Liver (tissue), 8 donors: ENCODE measurements at regions not wholly inside any gene's neighbourhood (a gene's known extent, or its start where the extent isn't known, plus 50 kb on each side); places are given as distances from the start of the nearest gene placed in this dataset.

ENCODE experiments used
- DNase-seq: peaks from one replicate; pipeline ENCODE4 v3.0.0-alpha.2; 2017; ENCODE audit warnings: low spot score
- H3K27ac ChIP-seq, 2 donors: one replicate each; pipeline ENCODE4 v1.7.0; 2013; ENCODE audit warnings: inconsistent platforms in 2 of 2, low read length in 2 of 2, control low read depth in 1 of 2, low read depth in 1 of 2, mild to moderate bottlenecking in 1 of 2
- H3K27me3 ChIP-seq, 4 donors: one replicate each; pipeline versions ENCODE4 v1.6.1 to v1.7.0; 2013; ENCODE audit warnings: low read length in 3 of 4, inconsistent platforms in 1 of 4, mild to moderate bottlenecking in 1 of 4, moderate library complexity in 1 of 4; ENCODE audit not compliant: control insufficient read depth in 4 of 4, insufficient read depth in 4 of 4
- H3K36me3 ChIP-seq, 4 donors: one replicate each; pipeline versions ENCODE4 v1.6.1 to v1.7.0; 2013; ENCODE audit warnings: low read length in 3 of 4, mild to moderate bottlenecking in 3 of 4, low read depth in 1 of 4, moderate library complexity in 1 of 4; ENCODE audit not compliant: control insufficient read depth in 4 of 4, insufficient read depth in 3 of 4
- H3K4me1 ChIP-seq, 4 donors: one replicate each; pipeline versions ENCODE4 v1.6.1 to v1.7.0; 2013; ENCODE audit warnings: low read length in 3 of 4, mild to moderate bottlenecking in 3 of 4, moderate library complexity in 1 of 4; ENCODE audit not compliant: control insufficient read depth in 4 of 4, insufficient read depth in 4 of 4
- H3K4me3 ChIP-seq, 3 donors: one replicate each; pipeline versions ENCODE4 v1.6.1 to v1.7.0; 2013; ENCODE audit warnings: low read length in 3 of 3, control low read depth in 1 of 3, low read depth in 1 of 3, mild to moderate bottlenecking in 1 of 3
- H3K9ac ChIP-seq, 2 donors: one replicate each; pipeline ENCODE4 v1.7.0; 2013; ENCODE audit warnings: low read length in 2 of 2, mild to moderate bottlenecking in 2 of 2, moderate library complexity in 2 of 2, control low read depth in 1 of 2, low read depth in 1 of 2
- H3K9me3 ChIP-seq, 4 donors: one replicate each; pipeline versions ENCODE4 v1.6.1 to v1.7.0; 2013; ENCODE audit warnings: low read length in 3 of 4; ENCODE audit not compliant: control insufficient read depth in 4 of 4
- EGR1 ChIP-seq, 2 donors: IDR thresholded peaks; 2 replicates each; pipeline ENCODE4 v1.6.1; 2016 to 2018; ENCODE audit warnings: antibody characterized with exemption in 2 of 2, low read depth in 2 of 2
- FOXA1 ChIP-seq: IDR thresholded peaks from 2 replicates; pipeline ENCODE4 v1.6.1; 2016; ENCODE audit warnings: antibody characterized with exemption
- FOXA2 ChIP-seq: IDR thresholded peaks from 2 replicates; pipeline ENCODE4 v1.6.1; 2016; ENCODE audit warnings: antibody characterized with exemption
- GABPA ChIP-seq, 2 donors: IDR thresholded peaks in 1 of 2; conservative IDR thresholded peaks in 1 of 2; 2 replicates each; pipeline ENCODE4 v1.6.1; 2016; ENCODE audit warnings: antibody characterized with exemption in 2 of 2, mild to moderate bottlenecking in 1 of 2, moderate library complexity in 1 of 2
- HNF4A ChIP-seq, 2 donors: conservative IDR thresholded peaks; 2 replicates each; pipeline ENCODE4 v1.6.1; 2016; ENCODE audit warnings: antibody characterized with exemption in 2 of 2, mild to moderate bottlenecking in 2 of 2
- HNF4G ChIP-seq: IDR thresholded peaks from 2 replicates; pipeline ENCODE4 v1.6.1; 2016; ENCODE audit warnings: antibody characterized with exemption
- JUND ChIP-seq, 2 donors: IDR thresholded peaks; 2 replicates each; pipeline ENCODE4 v1.6.1; 2016; ENCODE audit warnings: antibody characterized with exemption in 2 of 2
- NR2F2 ChIP-seq: IDR thresholded peaks from 2 replicates; pipeline ENCODE4 v1.6.1; 2016; ENCODE audit warnings: antibody characterized with exemption
- RAD21 ChIP-seq, 2 donors: IDR thresholded peaks; 2 replicates each; pipeline ENCODE4 v1.6.1; 2016; ENCODE audit warnings: antibody characterized with exemption in 2 of 2, mild to moderate bottlenecking in 2 of 2
- RXRA ChIP-seq, 2 donors: IDR thresholded peaks; 2 replicates each; pipeline ENCODE4 v1.6.1; 2017 to 2018; ENCODE audit warnings: antibody characterized with exemption in 2 of 2, mild to moderate bottlenecking in 1 of 2
- SP1 ChIP-seq: IDR thresholded peaks from 2 replicates; pipeline ENCODE4 v1.6.1; 2018; ENCODE audit warnings: antibody characterized with exemption, mild to moderate bottlenecking
- TAF1 ChIP-seq: conservative IDR thresholded peaks from 2 replicates; pipeline ENCODE4 v1.6.1; 2016; ENCODE audit warnings: antibody characterized with exemption, mild to moderate bottlenecking
- YY1 ChIP-seq: IDR thresholded peaks from 2 replicates; pipeline ENCODE4 v1.6.1; 2016; ENCODE audit warnings: antibody characterized with exemption, mild to moderate bottlenecking
- WGBS: extraction: QIAGEN DNeasy Blood & Tissue Kit; methylation state at CpG from one replicate; pipeline ENCODE4 v1.1.7; 2013; 5-methylcytosine and 5-hydroxymethylcytosine counted together
- TF ChIP-seq, protein P1 (sequence below): IDR thresholded peaks from 2 replicates; pipeline ENCODE4 v1.6.1; 2016; ENCODE audit warnings: antibody characterized with exemption
- TF ChIP-seq, protein P2 (sequence below): fragments of 150-350 bp; IDR thresholded peaks from 2 replicates; pipeline ENCODE4 v1.5.1; 2017; ENCODE audit warnings: improper control_type of control experiment, low read depth, low read length; ENCODE audit not compliant: missing input control
- TF ChIP-seq, protein P3 (sequence below): IDR thresholded peaks from 2 replicates; pipeline ENCODE4 v1.6.1; 2016; ENCODE audit warnings: antibody characterized with exemption
- TF ChIP-seq, protein P4 (sequence below): IDR thresholded peaks from 2 replicates; pipeline ENCODE4 v1.6.1; 2016; ENCODE audit warnings: antibody characterized with exemption
- TF ChIP-seq, protein P5 (sequence below): IDR thresholded peaks from 2 replicates; pipeline ENCODE4 v1.6.1; 2016; ENCODE audit warnings: antibody characterized with exemption, mild to moderate bottlenecking
- donor health status: healthy.
- donor health status: healthy.
- donor health status: healthy.
- donor health status: healthy.
- donor health status: healthy.

DNA sequence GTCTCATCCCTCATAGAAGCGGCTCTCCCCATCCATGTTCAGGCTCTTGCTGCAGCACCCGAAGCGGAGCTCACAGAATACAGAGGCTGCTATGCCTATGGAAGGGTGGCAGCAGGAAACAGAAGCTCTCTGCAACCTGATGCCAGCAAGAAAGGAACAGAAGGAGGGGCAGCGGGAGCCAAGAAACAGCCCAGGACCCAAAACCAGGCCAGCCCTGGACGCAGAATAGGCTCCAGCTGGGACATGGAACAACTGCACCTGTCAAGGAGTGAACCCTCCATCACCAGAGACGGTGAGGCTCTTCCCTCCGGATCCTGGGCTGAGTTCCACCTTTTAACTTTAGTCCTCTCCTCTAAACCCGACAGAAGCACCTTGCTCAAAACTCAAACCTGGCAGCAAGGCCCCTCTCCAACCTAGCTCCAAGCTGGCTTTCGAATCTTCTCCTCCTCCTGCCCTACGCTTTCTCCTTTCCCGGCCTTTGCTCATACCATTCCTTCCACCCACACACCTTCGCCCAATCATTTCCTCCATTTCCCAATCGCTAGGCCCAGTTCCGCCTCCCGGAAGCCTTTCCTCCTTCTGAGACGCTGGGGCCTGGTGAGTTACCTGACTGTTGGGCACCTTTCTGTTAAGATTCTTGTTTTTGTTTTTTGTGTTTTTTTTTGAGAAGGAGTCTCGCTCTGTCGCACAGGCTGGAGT is 122.8 kb upstream of the ZNF92 start (continued):
- TF ChIP-seq NR2F2, result no peak

DNA sequence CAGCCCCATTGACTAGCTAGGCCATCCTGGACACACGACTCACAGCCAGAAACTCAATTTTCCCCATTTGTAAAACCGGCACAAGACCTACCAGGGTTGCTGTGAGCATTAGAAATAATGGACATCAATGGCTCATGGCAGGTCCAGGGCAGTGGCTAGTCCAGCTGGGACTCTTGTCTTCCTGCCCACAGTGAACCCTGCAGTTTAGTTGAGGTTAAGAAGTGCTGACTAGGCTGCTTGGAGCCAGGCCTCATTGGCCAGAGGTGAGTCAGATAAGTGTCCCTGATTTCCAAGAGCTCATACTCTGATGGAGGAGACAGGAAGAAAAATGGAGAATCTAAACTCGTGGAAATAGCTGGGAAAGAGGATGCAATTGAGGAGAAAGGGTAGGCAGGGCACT is 123.4 kb upstream of the ZNF92 start:
- 85% methylated on average over 3 of the region's 3 CpGs for WGBS

More for the DNA sequence above, 123.4 kb upstream of the ZNF92 start:
- Histone ChIP-seq H3K36me3 (no peaks in the 10 kb centered on the region), H3K27ac (no peak overlapping the region), H3K4me3 (no peak overlapping the region), H3K27me3 (no peaks in the 10 kb centered on the region), H3K4me1 (peaks cover 0 to 9% (median 3%) of the 10 kb centered on the region in 4 donors), H3K9me3 (no peaks in the 10 kb centered on the region), H3K9ac (no peak overlapping the region)
- no peak for TF ChIP-seq RXRA (IDR thresholded peaks at IDR 0.05)
- no peak for TF ChIP-seq EGR1 (IDR thresholded peaks at IDR 0.05; ENCODE audit: low read depth in 2 of 2)
- TF ChIP-seq RAD21 (IDR thresholded peaks at IDR 0.05), result no peak
- no peak for TF ChIP-seq JUND (IDR thresholded peaks at IDR 0.05)
- no peak for TF ChIP-seq YY1
- TF ChIP-seq, protein P1, sequence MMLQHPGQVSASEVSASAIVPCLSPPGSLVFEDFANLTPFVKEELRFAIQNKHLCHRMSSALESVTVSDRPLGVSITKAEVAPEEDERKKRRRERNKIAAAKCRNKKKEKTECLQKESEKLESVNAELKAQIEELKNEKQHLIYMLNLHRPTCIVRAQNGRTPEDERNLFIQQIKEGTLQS, result no peak
- TF ChIP-seq, protein P2, sequence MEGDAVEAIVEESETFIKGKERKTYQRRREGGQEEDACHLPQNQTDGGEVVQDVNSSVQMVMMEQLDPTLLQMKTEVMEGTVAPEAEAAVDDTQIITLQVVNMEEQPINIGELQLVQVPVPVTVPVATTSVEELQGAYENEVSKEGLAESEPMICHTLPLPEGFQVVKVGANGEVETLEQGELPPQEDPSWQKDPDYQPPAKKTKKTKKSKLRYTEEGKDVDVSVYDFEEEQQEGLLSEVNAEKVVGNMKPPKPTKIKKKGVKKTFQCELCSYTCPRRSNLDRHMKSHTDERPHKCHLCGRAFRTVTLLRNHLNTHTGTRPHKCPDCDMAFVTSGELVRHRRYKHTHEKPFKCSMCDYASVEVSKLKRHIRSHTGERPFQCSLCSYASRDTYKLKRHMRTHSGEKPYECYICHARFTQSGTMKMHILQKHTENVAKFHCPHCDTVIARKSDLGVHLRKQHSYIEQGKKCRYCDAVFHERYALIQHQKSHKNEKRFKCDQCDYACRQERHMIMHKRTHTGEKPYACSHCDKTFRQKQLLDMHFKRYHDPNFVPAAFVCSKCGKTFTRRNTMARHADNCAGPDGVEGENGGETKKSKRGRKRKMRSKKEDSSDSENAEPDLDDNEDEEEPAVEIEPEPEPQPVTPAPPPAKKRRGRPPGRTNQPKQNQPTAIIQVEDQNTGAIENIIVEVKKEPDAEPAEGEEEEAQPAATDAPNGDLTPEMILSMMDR, result no peak
- TF ChIP-seq SP1, result no peak
- no peak for TF ChIP-seq TAF1
- TF ChIP-seq FOXA1, result no peak
- no peak for TF ChIP-seq NR2F2
- TF ChIP-seq, protein P3, sequence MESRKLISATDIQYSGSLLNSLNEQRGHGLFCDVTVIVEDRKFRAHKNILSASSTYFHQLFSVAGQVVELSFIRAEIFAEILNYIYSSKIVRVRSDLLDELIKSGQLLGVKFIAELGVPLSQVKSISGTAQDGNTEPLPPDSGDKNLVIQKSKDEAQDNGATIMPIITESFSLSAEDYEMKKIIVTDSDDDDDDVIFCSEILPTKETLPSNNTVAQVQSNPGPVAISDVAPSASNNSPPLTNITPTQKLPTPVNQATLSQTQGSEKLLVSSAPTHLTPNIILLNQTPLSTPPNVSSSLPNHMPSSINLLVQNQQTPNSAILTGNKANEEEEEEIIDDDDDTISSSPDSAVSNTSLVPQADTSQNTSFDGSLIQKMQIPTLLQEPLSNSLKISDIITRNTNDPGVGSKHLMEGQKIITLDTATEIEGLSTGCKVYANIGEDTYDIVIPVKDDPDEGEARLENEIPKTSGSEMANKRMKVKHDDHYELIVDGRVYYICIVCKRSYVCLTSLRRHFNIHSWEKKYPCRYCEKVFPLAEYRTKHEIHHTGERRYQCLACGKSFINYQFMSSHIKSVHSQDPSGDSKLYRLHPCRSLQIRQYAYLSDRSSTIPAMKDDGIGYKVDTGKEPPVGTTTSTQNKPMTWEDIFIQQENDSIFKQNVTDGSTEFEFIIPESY, result no peak
- TF ChIP-seq HNF4A (conservative IDR thresholded peaks at IDR 0.05), result no peak
- TF ChIP-seq, protein P4, sequence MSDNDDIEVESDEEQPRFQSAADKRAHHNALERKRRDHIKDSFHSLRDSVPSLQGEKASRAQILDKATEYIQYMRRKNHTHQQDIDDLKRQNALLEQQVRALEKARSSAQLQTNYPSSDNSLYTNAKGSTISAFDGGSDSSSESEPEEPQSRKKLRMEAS, result no peak
- no peak for TF ChIP-seq HNF4G
- TF ChIP-seq FOXA2, result no peak
- TF ChIP-seq, protein P5, sequence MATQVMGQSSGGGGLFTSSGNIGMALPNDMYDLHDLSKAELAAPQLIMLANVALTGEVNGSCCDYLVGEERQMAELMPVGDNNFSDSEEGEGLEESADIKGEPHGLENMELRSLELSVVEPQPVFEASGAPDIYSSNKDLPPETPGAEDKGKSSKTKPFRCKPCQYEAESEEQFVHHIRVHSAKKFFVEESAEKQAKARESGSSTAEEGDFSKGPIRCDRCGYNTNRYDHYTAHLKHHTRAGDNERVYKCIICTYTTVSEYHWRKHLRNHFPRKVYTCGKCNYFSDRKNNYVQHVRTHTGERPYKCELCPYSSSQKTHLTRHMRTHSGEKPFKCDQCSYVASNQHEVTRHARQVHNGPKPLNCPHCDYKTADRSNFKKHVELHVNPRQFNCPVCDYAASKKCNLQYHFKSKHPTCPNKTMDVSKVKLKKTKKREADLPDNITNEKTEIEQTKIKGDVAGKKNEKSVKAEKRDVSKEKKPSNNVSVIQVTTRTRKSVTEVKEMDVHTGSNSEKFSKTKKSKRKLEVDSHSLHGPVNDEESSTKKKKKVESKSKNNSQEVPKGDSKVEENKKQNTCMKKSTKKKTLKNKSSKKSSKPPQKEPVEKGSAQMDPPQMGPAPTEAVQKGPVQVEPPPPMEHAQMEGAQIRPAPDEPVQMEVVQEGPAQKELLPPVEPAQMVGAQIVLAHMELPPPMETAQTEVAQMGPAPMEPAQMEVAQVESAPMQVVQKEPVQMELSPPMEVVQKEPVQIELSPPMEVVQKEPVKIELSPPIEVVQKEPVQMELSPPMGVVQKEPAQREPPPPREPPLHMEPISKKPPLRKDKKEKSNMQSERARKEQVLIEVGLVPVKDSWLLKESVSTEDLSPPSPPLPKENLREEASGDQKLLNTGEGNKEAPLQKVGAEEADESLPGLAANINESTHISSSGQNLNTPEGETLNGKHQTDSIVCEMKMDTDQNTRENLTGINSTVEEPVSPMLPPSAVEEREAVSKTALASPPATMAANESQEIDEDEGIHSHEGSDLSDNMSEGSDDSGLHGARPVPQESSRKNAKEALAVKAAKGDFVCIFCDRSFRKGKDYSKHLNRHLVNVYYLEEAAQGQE, result no peak
- no peak for TF ChIP-seq GABPA (IDR thresholded peaks at IDR 0.05 in 1 of 2, conservative IDR thresholded peaks at IDR 0.05 in 1 of 2)
- DNase-seq, result no peak
